ENCODE measurements at regions not wholly inside any gene's neighbourhood (a gene's known extent, or its start where the extent isn't known, plus 50 kb on each side); places are given as distances from the start of the nearest gene placed in this dataset.

DNA sequence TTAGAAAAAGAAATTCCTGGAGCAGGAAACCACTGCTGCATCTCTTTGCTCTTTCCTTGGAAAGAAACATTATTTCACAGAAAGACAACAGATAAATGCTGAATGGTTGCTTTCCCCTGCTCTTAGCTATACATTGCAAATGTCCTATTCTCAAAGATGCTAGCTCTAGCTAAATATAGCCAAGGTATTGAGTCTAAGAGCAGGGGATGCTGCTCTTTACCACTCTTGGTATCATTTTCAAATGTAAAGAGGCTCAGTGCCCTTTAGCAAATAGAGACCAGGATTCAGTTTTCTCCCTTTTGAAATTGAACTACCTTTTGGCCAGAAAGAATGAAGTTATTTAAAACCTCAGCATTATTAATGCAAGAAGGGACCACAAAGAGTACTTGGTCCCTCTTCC lies 104.0 kb upstream of the FUT8 start:
- intact Hi-C loops (cut with DNase I): no loop called here
- Histone ChIP-seq H3K4me3 (no peak overlapping the region), H3K27me3 (ENCODE audit: insufficient read depth in 3 of 3, low read length in 2 of 3) (no peaks in the 10 kb centered on the region), H3K27ac (no peak overlapping the region), H3K4me1 (no peaks in the 10 kb centered on the region), H3K9me3 (no peaks in the 10 kb centered on the region), H3K36me3 (ENCODE audit: insufficient read depth in 1 of 2, low read depth in 1 of 2) (no peaks in the 10 kb centered on the region)
- TF ChIP-seq, protein P1, sequence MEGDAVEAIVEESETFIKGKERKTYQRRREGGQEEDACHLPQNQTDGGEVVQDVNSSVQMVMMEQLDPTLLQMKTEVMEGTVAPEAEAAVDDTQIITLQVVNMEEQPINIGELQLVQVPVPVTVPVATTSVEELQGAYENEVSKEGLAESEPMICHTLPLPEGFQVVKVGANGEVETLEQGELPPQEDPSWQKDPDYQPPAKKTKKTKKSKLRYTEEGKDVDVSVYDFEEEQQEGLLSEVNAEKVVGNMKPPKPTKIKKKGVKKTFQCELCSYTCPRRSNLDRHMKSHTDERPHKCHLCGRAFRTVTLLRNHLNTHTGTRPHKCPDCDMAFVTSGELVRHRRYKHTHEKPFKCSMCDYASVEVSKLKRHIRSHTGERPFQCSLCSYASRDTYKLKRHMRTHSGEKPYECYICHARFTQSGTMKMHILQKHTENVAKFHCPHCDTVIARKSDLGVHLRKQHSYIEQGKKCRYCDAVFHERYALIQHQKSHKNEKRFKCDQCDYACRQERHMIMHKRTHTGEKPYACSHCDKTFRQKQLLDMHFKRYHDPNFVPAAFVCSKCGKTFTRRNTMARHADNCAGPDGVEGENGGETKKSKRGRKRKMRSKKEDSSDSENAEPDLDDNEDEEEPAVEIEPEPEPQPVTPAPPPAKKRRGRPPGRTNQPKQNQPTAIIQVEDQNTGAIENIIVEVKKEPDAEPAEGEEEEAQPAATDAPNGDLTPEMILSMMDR (IDR thresholded peaks at IDR 0.05): no peak
- ATAC-seq: no peak
- DNase-seq: no peak

DNA sequence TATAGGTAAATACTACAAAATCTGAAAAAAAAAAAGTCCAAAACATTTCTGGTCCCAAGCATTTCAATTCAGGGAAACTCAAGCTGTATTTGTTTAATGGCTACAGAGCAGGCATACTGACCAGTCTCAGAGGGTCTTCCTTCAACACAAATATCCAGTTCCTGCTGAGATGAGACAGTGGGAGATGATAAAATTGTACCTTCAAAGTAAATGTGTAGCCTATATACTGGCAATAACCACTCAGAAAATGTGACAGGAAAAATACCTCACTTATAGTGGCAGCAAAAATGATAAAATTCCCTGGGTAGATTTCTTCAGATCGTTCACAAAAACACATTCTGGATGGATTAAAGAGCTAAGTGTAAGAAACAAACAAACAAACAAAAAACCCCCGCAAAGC lies 102.0 kb upstream of the FUT8 start:
- no peak for DNase-seq
- Histone ChIP-seq H3K27ac (no peak overlapping the region), H3K27me3 (ENCODE audit: insufficient read depth in 3 of 3, low read length in 2 of 3) (no peaks in the 10 kb centered on the region), H3K36me3 (ENCODE audit: insufficient read depth in 1 of 2, low read depth in 1 of 2) (no peaks in the 10 kb centered on the region), H3K4me1 (no peaks in the 10 kb centered on the region), H3K9me3 (no peaks in the 10 kb centered on the region), H3K4me3 (no peak overlapping the region)
- 75 to 80% (median 79%) methylated on average over 2 of the region's 2 CpGs for WGBS, 3 donors
- TF ChIP-seq, protein P1 (IDR thresholded peaks at IDR 0.05): no peak
- intact Hi-C loops (cut with DNase I): no loop called here
- no peak for ATAC-seq

DNA sequence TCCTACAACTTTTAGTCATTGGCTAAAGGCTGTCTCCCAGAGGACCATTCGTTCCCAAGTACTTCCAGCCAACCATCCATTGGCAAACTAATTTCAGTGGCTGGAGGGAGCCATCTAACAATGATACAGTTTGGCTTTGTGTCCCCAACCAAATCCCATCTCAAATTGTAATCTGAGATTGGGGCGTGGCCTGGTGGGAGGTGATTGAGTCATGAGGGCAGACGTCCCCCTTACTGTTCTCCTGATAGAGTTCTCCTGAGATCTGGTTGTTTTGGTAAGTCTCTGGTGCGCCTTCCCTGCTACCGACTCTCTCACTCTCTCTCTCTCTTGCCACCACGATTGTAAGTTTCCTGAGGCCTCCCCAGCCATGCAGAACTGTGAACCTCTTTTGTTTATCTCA lies 99.7 kb upstream of the FUT8 start:
- ATAC-seq (no peak), DNase-seq (no peak)
- Histone ChIP-seq H3K4me3 (no peak overlapping the region), H3K36me3 (ENCODE audit: insufficient read depth in 1 of 2, low read depth in 1 of 2) (no peaks in the 10 kb centered on the region), H3K4me1 (no peaks in the 10 kb centered on the region), H3K27ac (no peak overlapping the region), H3K9me3 (no peaks in the 10 kb centered on the region), H3K27me3 (ENCODE audit: insufficient read depth in 3 of 3, low read length in 2 of 3) (no peaks in the 10 kb centered on the region)
- intact Hi-C loops (cut with DNase I): no loop called here
- 73 to 78% (median 74%) methylated on average over 6 of the region's 6 CpGs for WGBS, 3 donors
- TF ChIP-seq, protein P1 (IDR thresholded peaks at IDR 0.05): no peak

DNA sequence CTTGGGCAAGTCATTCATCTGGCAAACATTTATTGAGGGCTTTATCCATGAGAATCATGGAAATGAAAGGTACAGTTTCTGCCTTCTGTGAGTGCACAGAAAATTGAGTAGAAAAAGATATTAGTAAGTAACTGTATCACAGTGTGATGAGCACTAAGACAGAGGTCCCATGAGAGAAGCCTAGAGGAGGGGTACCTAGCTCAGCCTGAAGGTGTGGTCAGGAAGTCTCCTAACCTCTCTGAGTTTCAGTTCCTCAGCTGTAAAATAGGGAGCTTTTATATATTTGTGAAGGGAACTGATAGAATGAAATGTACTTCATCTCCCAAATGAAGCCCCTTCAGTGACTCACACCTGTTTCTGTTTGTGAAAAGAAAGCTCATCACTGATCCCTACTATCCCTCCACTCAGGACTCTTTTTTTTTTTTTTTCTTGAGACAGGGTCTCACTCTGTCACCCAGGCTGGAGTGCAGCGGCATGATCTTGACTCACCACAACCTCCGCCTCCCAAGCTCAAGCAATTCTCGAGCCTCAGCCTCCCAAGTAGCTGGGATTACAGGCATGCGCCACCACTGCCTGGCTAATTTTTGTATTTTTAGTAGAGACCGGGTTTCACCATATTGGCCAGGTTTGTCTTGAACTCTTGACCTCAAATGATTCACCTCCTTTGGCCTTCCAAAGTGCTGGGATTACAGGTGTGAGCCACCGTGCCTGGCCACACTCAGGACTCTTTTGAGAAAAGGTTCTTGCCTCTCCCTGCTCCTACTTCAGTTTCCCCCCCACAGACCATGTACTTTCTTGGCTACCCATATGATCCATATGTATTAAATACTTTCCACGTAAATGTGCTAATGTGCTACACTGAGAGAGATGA lies 93.7 kb upstream of the FUT8 start:
- TF ChIP-seq, protein P1 (IDR thresholded peaks at IDR 0.05): no peak
- H3K4me3 ChIP-seq: no peak overlapping the region
- no peaks in the 10 kb centered on the region for H3K4me1 ChIP-seq
- ATAC-seq (no peak), DNase-seq (no peak)
- no peak overlapping the region for H3K27ac ChIP-seq
- no peaks in the 10 kb centered on the region for H3K36me3 ChIP-seq (ENCODE audit: insufficient read depth in 1 of 2, low read depth in 1 of 2)
- H3K27me3 ChIP-seq (ENCODE audit: insufficient read depth in 3 of 3, low read length in 2 of 3): no peaks in the 10 kb centered on the region
- intact Hi-C loops (cut with DNase I): no loop called here
- WGBS, 3 donors: 85 to 86% (median 86%) methylated on average over 7 of the region's 7 CpGs
- H3K9me3 ChIP-seq: no peaks in the 10 kb centered on the region

All from psoas muscle (tissue), 7 donors.